GM10266 (cell line): ENCODE measurements at regions not wholly inside any gene's neighbourhood (a gene's known extent, or its start where the extent isn't known, plus 50 kb on each side); places are given as distances from the start of the nearest gene placed in this dataset.

ENCODE experiments used
- DNase-seq: peaks from one replicate; pipeline ENCODE4 v3.0.0; 2012; ENCODE audit errors: extremely low spot score
- CTCF ChIP-seq: IDR thresholded peaks from 2 replicates; pipeline ENCODE4 v1.5.1; 2012; ENCODE audit warnings: mild to moderate bottlenecking, low read depth; ENCODE audit not compliant: control insufficient read depth, insufficient read depth; ENCODE audit errors: missing control alignments

GRCh38 chr22:34297536-34298120 lies 377.4 kb upstream of the LARGE1 start:
- no peak for TF ChIP-seq CTCF
- DNase-seq: no peak

- no peak for TF ChIP-seq CTCF
These were observed 379.2 kb upstream of the LARGE1 start for GRCh38 chr22:34299496-34299895.

GRCh38 chr22:34301569-34301968 lies 381.3 kb upstream of the LARGE1 start:
- TF ChIP-seq CTCF: no peak
- DNase-seq: no peak

More at GRCh38 chr22:34299496-34299895, 379.2 kb upstream of the LARGE1 start:
- DNase-seq: no peak

DNA sequence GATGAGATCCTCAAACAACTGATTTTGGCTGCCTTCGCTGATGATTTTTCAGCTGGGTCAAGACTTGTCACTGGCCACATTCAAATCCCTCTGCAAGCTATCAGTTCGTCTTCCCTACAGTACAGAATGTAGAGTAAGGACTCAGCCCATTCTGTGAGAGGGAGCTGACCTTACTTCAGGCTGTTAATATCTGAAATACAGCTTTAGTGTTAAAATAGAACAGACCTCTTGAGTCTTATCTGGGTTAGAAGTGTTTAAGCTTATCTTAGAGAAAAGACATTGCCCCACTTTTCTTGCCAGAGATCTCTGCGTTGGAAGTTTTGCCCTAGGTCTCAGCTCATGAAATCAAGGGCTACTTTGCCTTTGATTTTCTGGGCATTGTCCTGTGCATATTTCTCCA lies 383.4 kb upstream of the LARGE1 start:
- TF ChIP-seq CTCF: no peak
- no peak for DNase-seq

GRCh38 chr22:34306361-34306760 lies 386.1 kb upstream of the LARGE1 start:
- no peak for DNase-seq
- TF ChIP-seq CTCF: no peak

- DNase-seq: no peak
- no peak for TF ChIP-seq CTCF
These were observed 387.8 kb upstream of the LARGE1 start for GRCh38 chr22:34308101-34308500.

- TF ChIP-seq CTCF: no peak
- no peak for DNase-seq
These were observed 399.1 kb upstream of the LARGE1 start for GRCh38 chr22:34319346-34319745.
